HFF-Myc (cell line): ENCODE measurements at regions not wholly inside any gene's neighbourhood (a gene's known extent, or its start where the extent isn't known, plus 50 kb on each side); places are given as distances from the start of the nearest gene placed in this dataset.

Experiments used
- DNase-seq: peaks from one replicate; pipeline ENCODE4 v3.0.0-alpha.2; 2011; ENCODE audit warnings: low read depth; ENCODE audit errors: extremely low read depth
- H3K4me3 ChIP-seq: replicated peaks from 2 replicates; pipeline ENCODE4 v1.5.1; 2011; ENCODE audit warnings: low read depth, mild to moderate bottlenecking, control low read depth, low read length
- CTCF ChIP-seq: IDR thresholded peaks from 2 replicates; pipeline ENCODE4 v1.5.1; 2012; ENCODE audit warnings: mild to moderate bottlenecking, low read depth, low read length, control low read depth; ENCODE audit errors: missing control alignments

GRCh38 chr5:40317023-40317422 is 362.7 kb upstream of the PTGER4 start:
- TF ChIP-seq CTCF: no peak
- H3K4me3 ChIP-seq: no peak overlapping the region
- no peak for DNase-seq

GRCh38 chr5:40315126-40315525 is 364.6 kb upstream of the PTGER4 start:
- peak; percentile 19 for DNase-seq
- no peak overlapping the region for H3K4me3 ChIP-seq
- TF ChIP-seq CTCF: no peak

DNA sequence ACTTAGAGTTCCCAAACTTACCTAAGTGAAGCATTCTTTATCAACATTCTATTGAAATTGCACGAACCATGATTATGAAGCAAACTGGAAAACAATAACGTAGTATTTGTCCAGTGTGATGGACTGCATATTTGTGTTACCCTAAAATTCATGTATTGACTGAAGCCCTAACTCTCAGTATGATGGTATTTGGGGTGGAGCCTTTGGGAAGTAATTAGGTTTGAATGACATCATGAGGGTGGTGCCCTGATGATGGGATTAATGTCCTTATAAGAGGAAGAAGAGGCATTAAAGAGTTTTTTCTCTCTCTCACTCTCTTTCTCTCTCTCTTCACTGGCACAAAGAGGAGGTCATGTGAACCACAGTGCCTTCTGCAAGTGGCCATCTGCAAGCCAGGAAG is 365.4 kb upstream of the PTGER4 start:
- H3K4me3 ChIP-seq: no peak overlapping the region
- no peak for DNase-seq
- TF ChIP-seq CTCF: no peak

DNA sequence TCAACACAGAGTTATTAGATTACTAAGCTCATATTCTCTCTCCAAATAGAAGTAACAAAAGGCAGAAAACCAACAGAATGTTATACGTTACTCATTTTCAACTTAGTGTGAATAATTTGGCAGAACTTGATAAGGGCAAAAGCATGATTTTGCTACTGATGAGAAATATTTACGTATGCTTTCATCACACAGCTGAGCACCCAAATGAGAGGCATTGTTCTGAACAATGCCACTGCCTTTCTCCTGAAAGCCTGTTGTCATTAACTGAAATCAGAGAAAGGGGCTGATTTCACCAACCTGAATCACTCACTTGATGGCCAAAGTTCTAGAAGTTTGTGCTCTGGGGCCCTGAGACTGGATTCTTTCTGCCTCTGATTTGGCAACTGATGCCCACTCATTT is 367.5 kb upstream of the PTGER4 start:
- no peak for TF ChIP-seq CTCF
- H3K4me3 ChIP-seq: no peak overlapping the region
- no peak for DNase-seq

DNA sequence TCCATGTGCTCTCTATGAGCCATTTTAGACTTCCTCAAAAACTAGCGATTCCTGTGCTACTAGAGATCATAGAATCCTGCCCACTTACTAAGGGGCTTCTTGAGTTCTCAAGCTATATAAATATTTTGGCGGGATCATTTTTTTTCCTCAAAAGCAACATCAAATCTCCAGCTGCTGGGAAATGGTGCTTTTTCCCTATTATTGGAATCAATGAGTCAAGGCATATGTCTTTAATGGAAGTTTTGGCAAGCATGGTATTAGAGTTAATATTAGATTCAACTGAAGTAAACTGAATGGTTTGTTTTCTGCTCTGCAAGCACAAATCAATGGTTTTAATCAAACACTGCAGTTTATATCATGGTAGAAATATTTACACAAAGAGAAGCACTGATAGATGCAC is 369.9 kb upstream of the PTGER4 start:
- TF ChIP-seq CTCF: no peak
- no peak for DNase-seq
- no peak overlapping the region for H3K4me3 ChIP-seq

- no peak for TF ChIP-seq CTCF
- H3K4me3 ChIP-seq: no peak overlapping the region
- no peak for DNase-seq
Observed at GRCh38 chr5:40308867-40309266, 370.8 kb upstream of the PTGER4 start.

- H3K4me3 ChIP-seq: no peak overlapping the region
- no peak for TF ChIP-seq CTCF
- no peak for DNase-seq
Observed at GRCh38 chr5:40307920-40308319, 371.8 kb upstream of the PTGER4 start.
